HG02763 (cell line): ENCODE measurements at regions not wholly inside any gene's neighbourhood (a gene's known extent, or its start where the extent isn't known, plus 50 kb on each side); places are given as distances from the start of the nearest gene placed in this dataset.
"Not testable (repeated sequence)": the region's sequence is repeated elsewhere in the genome, so short reads cannot be mapped to it uniquely, and the experiment has no call there.

Experiments used
- ATAC-seq: cut with Tn5 transposase; IDR thresholded peaks from one replicate; pipeline ENCODE4 v1.9.1; 2021; ENCODE audit warnings: mild to moderate bottlenecking, moderate library complexity; ENCODE audit not compliant: unreplicated experiment

- ATAC-seq = no peak
Observed at GRCh38 chr6:153437193-153437592, 306.1 kb upstream of the RGS17 start.

DNA sequence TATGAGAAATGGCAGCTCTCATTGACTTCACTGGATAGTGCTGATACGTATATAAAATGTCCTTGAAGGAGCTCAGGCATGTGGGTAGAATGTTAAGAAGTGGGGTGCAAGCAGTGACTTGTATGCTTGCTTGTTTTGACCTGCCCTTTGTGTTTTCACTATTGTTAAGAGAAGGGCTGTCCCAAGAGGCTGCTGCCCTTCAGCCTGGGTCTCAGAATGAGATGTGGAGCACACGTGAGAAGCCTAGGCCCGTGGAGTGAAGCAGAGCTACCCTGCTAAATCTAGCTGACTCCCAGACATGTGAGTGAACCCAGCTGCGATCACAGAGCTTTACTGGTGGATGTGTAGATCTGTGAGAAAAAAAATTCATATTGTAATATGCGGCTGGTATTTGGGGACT is 305.3 kb upstream of the RGS17 start:
- no peak for ATAC-seq

DNA sequence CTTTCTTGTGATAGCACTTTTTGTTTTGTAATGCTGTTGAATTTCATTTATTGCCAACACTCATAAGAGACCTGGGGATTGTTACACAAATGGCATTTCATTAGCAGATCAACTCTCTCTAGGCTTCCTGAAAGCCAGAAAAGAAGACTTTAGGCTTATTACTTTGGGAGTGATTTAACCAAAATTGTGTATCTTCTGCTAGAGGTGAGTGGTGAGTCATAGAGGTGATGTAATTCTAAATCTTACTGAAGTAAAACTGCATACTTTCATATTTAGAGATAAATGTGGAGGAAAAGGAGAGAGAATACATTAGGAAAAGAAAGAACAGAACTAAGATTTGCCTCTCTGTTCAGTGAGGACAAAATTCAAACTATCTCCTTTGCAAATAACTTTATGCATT is 304.7 kb upstream of the RGS17 start:
- ATAC-seq = no peak

DNA sequence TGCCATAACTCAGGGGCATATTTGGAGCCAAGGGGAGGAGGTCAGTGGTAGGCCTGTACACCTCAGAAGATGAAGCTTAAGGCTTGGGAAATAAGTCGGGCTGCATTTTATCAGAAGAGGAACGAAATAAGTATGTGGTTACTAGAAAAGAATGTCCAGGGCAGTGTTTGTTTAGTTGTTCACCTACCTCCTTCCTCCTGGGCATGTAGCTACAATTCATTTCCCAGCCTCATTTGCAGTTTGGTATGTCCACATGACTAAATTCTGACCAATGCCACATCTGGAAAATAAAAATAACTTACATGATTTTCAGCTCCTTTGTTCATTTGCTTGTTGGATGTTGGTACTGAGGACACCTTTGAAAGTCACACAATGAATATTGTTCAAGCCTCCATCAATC is 294.5 kb upstream of the RGS17 start:
- no peak for ATAC-seq

DNA sequence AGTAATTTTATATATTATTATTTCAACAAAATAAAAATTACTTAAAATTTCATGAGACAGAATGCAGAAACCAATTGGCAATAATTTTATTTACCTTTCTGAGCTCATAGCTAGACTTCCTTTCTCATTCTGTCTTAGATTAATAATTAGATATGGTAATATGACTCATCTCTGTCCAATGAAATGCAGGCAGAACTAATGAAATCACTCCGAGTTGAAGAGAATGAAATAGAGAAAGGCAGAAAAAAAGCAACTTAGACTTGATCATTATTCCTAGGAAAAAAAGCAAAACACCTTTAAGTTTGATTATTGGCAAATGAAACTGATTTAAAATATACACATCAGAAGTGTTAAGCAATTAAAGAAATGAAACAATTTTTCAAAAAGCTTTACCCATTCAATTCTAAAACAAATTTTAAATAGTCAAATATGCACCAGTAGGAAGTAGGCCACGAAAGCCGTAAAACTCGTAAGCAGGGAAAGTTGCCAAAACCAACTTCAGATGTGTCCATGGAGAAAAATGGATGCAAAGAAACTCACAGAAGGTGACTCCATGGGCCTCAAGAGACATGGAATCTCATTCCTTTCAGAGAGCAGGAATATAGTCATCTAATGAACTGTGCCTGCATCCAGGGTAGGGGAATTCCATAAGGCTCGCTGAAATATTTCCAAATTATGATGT is 293.8 kb upstream of the RGS17 start:
- ATAC-seq = no peak

DNA sequence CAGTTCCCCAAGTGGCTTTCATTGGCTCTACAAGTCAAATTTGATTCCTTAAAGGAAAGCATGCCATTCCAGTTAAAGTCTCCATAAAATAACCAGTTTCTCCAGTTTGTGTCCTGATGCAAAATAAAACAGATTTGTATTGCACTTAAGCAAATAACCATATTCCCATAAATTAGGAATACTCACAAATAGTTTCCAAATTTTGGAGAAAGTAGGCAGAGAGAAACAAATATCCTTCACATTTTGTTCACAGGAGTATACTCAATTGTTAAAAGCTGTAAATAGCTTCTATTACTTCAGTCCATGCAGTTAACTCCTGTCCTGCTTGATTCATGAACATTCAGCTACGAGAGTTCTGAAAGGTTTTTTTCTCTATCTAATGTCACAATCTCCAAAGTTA is 281.4 kb upstream of the RGS17 start:
- no peak for ATAC-seq

GRCh38 chr6:153411070-153411648 is 280.1 kb upstream of the RGS17 start:
- no peak for ATAC-seq

DNA sequence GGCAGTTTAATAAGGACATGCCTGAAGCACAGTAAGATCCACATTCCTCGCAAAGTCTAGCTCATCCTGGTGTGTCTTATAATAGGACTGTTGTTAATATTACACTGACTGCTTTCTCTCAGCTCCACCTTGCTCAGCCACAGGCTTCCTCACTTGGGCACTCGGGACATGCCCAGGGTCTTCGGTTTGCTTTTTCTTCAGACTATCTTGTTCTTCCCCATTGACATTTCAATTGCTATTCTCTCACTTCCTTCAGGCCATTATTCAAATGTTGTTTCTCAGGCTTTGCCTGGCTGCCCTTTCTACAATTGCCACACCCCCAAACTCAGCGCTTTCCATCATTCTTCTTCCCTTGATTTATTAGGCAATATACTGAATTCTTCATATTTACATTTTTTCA is 274.8 kb upstream of the RGS17 start:
- ATAC-seq = no peak

- no peak for ATAC-seq
Observed at GRCh38 chr6:153401751-153402150, 270.7 kb upstream of the RGS17 start.

DNA sequence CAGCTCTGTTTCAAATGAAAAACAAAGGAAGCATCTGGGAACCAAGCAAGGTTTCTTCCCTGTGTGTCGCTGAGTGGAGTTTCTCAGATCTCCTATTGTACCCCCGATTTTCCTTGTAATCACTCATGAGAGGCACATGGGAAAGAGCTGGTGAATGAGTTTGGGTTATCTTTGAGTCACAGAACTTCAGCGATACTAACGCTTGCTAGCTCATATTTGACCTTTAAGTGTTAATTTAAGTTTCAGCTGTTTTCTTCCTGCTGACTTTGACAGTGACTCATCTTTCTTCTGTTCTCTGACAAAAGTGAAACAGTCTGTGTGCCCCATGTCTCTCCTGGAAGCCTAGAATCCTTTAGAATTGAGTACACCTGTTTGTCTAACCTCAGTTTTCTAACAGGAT is 261.1 kb upstream of the RGS17 start:
- ATAC-seq = no peak

GRCh38 chr6:153373869-153374268 is 242.8 kb upstream of the RGS17 start:
- no peak for ATAC-seq

GRCh38 chr6:153368131-153368530 is 237.0 kb upstream of the RGS17 start:
- no peak for ATAC-seq

GRCh38 chr6:153367021-153367420 is 235.9 kb upstream of the RGS17 start:
- ATAC-seq = no peak

- ATAC-seq = no peak
Observed at GRCh38 chr6:153357391-153357790, 226.3 kb upstream of the RGS17 start.

GRCh38 chr6:153340568-153340967 is 209.5 kb upstream of the RGS17 start:
- ATAC-seq = no peak

DNA sequence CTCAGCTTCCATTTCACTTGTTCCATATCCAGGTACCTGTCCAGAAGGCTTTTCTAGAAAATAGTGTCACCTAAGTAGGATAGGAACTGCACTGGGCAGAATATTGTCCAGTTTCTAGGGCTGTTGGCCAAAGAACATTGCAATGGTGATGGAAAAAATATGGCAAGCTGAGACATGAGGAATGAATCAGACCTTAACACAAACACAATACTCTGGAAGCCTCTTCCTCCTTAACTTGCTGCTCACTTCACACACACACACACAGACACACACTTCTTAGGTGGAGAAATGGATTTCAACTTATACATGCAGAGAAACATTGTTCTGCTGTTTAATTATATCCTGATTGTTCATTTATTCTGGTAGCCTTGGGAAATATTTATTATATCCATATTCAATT is 203.0 kb upstream of the RGS17 start:
- ATAC-seq = no peak

- not testable (repeated sequence) for ATAC-seq
Observed at GRCh38 chr6:153331221-153331620, 200.1 kb upstream of the RGS17 start.

GRCh38 chr6:153328194-153328593 is 197.1 kb upstream of the RGS17 start:
- no peak for ATAC-seq

DNA sequence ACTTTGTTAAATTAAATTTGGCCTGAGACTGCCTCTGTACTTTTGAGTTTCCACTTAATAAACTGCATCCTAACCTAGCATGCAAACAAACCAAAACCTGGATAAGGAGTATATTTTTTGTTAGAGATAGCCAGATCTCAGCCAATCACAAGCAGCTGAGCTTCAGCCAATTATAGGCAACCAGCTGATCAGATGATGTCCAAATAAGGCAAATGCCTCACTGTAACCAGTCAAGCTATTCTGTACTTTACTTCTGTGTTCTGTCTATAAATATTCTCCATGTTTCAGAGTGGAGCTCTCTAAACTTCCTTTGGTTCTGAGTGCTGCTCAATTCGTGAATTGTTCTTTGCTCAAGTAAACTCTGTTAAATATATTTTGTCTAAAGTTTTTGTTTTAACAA is 194.6 kb upstream of the RGS17 start:
- no peak for ATAC-seq

DNA sequence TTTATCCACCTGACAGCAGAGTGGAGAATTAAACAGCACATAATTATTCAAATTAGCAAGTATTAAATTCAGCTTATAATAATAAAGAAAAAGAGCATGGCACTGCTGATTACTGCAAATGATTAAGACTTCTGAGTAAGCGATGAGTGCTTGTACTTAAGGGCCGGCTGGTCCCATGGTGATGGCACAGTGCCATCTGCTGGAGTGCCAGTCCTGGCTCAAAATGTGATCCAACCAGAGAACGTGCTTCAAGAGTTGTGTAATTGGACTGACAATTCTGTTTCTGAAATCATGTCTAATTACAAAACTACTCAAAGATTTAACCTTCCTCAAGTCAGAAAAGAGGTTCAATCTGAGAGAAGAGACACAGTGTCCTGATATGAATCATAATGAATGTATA is 181.6 kb upstream of the RGS17 start:
- ATAC-seq = peak; percentile 50

- ATAC-seq = no peak
Observed at GRCh38 chr6:153309651-153310050, 178.6 kb upstream of the RGS17 start.

DNA sequence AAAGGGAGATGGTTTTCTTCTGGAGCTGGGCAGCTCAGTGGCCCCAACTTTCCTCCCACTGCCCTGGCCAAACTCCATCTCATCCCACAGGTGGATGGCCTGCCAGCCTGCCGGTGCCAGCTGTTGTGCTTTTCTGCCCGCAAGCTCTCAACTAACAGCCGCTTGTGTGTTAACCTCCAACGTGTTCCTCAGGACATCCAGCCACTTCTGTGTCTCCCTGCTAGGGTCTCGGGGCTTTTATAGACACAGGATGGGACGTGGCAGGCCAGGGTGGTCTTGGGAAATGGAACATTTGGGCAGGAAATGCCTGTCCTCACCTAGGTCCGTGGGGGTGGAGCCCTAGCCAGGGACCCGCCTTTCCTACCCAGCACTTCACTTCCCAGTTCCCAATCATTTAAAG is 171.1 kb upstream of the RGS17 start:
- no peak for ATAC-seq

DNA sequence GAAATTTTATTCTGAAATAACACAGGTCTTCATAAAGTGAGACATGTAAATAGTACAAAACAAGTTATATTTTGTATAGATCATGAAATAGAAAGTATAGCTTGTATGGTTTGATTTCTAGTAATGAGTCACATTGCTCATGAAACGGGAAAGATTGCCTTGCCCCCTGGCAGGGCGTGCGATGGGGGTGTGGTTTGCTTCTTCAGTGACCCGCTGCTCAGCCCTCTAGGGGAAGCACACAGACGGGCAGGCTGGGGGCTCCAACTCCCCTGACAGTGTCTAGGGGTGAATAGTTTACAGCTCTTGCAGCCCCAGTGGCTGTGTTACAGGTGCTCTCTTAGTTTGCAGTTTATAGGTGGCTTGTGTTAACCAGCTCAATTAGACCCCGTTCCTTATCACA is 170.5 kb upstream of the RGS17 start:
- no peak for ATAC-seq
